Stimulated activated memory B cell treated with anti-CD40 and anti-IgM and Interleukin-4, amounts not matched to agents 10 μg/mL and 1 μg/mL and 100 μg/mL, for 72 hours (primary cell): ENCODE measurements at regions not wholly inside any gene's neighbourhood (a gene's known extent, or its start where the extent isn't known, plus 50 kb on each side); places are given as distances from the start of the nearest gene placed in this dataset.

Experiments used
- ATAC-seq: fragments of 150-1000 bp; cut with Tn5 transposase; 2 replicates; pipeline ENCODE4 v1.10.0; 2021
- H3K27ac Mint-ChIP-seq: one replicate; pipeline ENCODE4 v1.8.0; 2022; ENCODE audit warnings: mild to moderate bottlenecking, mixed read lengths
- H3K27me3 Mint-ChIP-seq: one replicate; pipeline ENCODE4 v1.8.0; 2022; ENCODE audit warnings: mixed read lengths
- H3K36me3 Mint-ChIP-seq: one replicate; pipeline ENCODE4 v1.8.0; 2022; ENCODE audit warnings: mixed read lengths
- H3K4me1 Mint-ChIP-seq: one replicate; pipeline ENCODE4 v1.8.0; 2022; ENCODE audit warnings: mixed read lengths
- H3K4me3 Mint-ChIP-seq: one replicate; pipeline ENCODE4 v1.8.0; 2022; ENCODE audit warnings: mild to moderate bottlenecking, moderate library complexity, mixed read lengths
- H3K9me3 Mint-ChIP-seq: one replicate; pipeline ENCODE4 v1.8.0; 2022; ENCODE audit warnings: mixed read lengths

GRCh38 chr20:22003680-22004079 is 298.2 kb downstream of the PAX1 start:
- no peak overlapping the region for H3K27ac Mint-ChIP-seq
- H3K4me1 Mint-ChIP-seq, result no peaks in the 10 kb centered on the region

GRCh38 chr20:22001886-22002285 is 296.4 kb downstream of the PAX1 start:
- ATAC-seq, result no peak
- Mint-ChIP-seq H3K27ac (no peak overlapping the region), H3K4me1 (no peaks in the 10 kb centered on the region), H3K9me3 (no peaks in the 10 kb centered on the region), H3K36me3 (no peaks in the 10 kb centered on the region), H3K27me3 (no peaks in the 10 kb centered on the region), H3K4me3 (no peak overlapping the region)

More at GRCh38 chr20:22003680-22004079, 298.2 kb downstream of the PAX1 start:
- no peak overlapping the region for H3K4me3 Mint-ChIP-seq
- peaks cover 3% of the 10 kb centered on the region for H3K9me3 Mint-ChIP-seq
- no peaks in the 10 kb centered on the region for H3K36me3 Mint-ChIP-seq
- H3K27me3 Mint-ChIP-seq, result no peaks in the 10 kb centered on the region
- ATAC-seq, result no peak

GRCh38 chr20:21995461-21995860 is 290.0 kb downstream of the PAX1 start:
- no peaks in the 10 kb centered on the region for H3K27me3 Mint-ChIP-seq
- no peak overlapping the region for H3K27ac Mint-ChIP-seq
- no peaks in the 10 kb centered on the region for H3K4me1 Mint-ChIP-seq
- peaks cover 7% of the 10 kb centered on the region for H3K9me3 Mint-ChIP-seq
- ATAC-seq, result no peak
- no peaks in the 10 kb centered on the region for H3K36me3 Mint-ChIP-seq
- no peak overlapping the region for H3K4me3 Mint-ChIP-seq

- H3K4me1 Mint-ChIP-seq, result no peaks in the 10 kb centered on the region
- no peak overlapping the region for H3K4me3 Mint-ChIP-seq
- peaks cover 7% of the 10 kb centered on the region for H3K9me3 Mint-ChIP-seq
Observed at GRCh38 chr20:21994203-21994602, 288.7 kb downstream of the PAX1 start.

GRCh38 chr20:21982559-21982958 is 277.1 kb downstream of the PAX1 start:
- no peak for ATAC-seq
- Mint-ChIP-seq H3K9me3 (peaks cover 7% of the 10 kb centered on the region), H3K4me3 (no peak overlapping the region), H3K27me3 (no peaks in the 10 kb centered on the region), H3K4me1 (no peaks in the 10 kb centered on the region), H3K27ac (no peak overlapping the region), H3K36me3 (no peaks in the 10 kb centered on the region)

More at GRCh38 chr20:21994203-21994602, 288.7 kb downstream of the PAX1 start:
- H3K27ac Mint-ChIP-seq, result no peak overlapping the region
- ATAC-seq, result no peak
- no peaks in the 10 kb centered on the region for H3K27me3 Mint-ChIP-seq
- no peaks in the 10 kb centered on the region for H3K36me3 Mint-ChIP-seq

DNA sequence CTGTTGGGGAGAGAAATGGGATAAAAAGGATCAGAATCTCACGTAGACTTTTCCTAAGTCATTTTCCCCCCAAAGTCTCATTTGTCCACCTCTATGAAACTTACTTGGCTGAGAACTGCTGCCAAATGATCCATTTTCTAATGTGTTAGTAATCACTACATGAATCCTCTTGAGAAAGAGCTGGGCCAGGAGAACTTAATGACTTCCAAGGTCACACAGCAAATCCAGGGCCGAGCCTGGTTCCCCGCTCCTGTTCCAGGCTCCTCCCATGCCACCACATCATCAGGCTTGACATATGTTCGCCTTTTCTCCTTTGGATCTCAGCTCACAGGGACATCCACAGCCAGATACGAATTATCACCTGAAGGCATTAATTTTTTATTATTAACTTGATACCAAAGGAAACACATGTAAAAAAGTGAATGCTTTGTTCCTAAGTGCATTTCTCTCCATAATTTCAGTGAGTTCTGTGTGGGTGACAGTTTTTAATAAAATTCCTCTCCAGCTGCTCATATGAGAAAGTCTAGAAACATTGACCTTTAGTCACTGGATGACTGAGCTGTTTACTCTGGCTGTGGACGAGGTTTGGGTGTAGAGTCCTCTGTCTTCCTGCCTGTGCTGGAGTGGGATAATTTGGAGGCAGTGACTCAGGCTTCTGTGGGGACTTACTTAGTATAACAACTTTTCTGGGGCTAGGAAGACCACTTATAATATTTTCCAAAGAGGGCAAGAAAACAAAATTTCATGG is 276.3 kb downstream of the PAX1 start:
- no peaks in the 10 kb centered on the region for H3K4me1 Mint-ChIP-seq
- peaks cover 7% of the 10 kb centered on the region for H3K9me3 Mint-ChIP-seq
- no peak for ATAC-seq
- no peak overlapping the region for H3K4me3 Mint-ChIP-seq
- no peaks in the 10 kb centered on the region for H3K36me3 Mint-ChIP-seq
- no peak overlapping the region for H3K27ac Mint-ChIP-seq
- no peaks in the 10 kb centered on the region for H3K27me3 Mint-ChIP-seq

DNA sequence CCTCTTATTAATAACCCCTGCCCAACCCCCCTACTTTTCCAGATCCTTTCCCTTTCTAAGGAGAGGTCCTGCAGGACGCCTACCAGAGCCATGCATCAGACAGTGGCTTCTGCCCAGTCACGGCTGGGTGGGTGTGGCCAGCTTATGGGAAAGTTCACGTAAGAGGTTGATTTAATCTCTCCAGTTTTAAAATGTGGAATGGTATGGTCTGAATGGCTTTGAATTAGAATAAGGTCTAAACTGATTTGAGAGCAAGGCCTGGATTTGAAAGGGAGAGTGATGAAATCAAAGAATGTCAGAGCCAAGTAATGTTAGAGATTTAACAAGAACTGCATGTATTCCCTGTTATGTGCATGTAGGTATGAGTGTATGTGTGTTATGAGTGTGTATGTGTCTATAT is 275.7 kb downstream of the PAX1 start:
- ATAC-seq, result no peak
- Mint-ChIP-seq H3K36me3 (no peaks in the 10 kb centered on the region), H3K27ac (no peak overlapping the region), H3K27me3 (no peaks in the 10 kb centered on the region), H3K4me3 (no peak overlapping the region), H3K4me1 (no peaks in the 10 kb centered on the region), H3K9me3 (peaks cover 7% of the 10 kb centered on the region)

DNA sequence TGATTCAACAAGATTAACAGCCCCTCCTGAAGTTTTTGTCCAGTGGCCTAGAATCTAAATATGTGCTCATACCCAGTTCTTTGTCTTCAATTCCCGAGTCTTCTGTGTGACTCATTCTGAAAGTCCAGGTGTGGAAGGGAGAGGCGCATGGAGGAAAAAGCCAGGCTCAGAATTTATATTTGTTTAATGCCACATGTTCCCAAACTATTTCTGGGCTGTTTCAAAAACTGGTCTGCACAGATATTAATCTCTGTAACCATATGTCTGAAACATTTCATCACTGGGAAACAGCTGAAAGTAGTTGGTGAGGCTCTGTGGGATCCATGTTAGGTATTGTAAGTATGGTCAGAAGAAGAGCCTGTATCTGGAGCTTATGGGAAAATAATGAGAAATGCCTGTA is 266.0 kb downstream of the PAX1 start:
- peaks cover 9% of the 10 kb centered on the region for H3K9me3 Mint-ChIP-seq
- H3K36me3 Mint-ChIP-seq, result no peaks in the 10 kb centered on the region
- H3K4me1 Mint-ChIP-seq, result no peaks in the 10 kb centered on the region
- H3K4me3 Mint-ChIP-seq, result no peak overlapping the region
- no peaks in the 10 kb centered on the region for H3K27me3 Mint-ChIP-seq
- no peak overlapping the region for H3K27ac Mint-ChIP-seq
- ATAC-seq, result no peak

DNA sequence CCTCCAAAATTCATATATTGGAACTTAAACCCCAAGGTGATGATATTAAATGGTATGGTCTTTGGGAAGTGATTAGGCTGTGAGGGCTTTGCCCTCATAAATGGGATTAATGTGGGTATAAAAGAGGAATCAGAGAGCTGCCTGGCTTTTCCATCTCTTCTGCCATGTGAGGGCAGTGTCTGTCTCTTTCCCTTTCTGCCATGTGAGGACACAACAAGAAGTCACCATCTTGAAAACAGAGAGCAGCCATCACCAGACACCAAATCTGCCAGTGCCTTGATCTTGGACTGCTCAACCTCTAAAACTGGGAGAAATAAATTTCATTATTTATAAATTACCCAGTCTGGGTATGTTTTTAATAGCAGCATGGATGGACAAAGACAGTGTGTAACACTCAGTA is 263.0 kb downstream of the PAX1 start:
- H3K27me3 Mint-ChIP-seq, result no peaks in the 10 kb centered on the region
- no peak overlapping the region for H3K4me3 Mint-ChIP-seq
- ATAC-seq, result no peak
- no peaks in the 10 kb centered on the region for H3K4me1 Mint-ChIP-seq
- peaks cover 5% of the 10 kb centered on the region for H3K9me3 Mint-ChIP-seq
- H3K36me3 Mint-ChIP-seq, result no peaks in the 10 kb centered on the region
- no peak overlapping the region for H3K27ac Mint-ChIP-seq

GRCh38 chr20:21967481-21967880 is 262.0 kb downstream of the PAX1 start:
- ATAC-seq, result no peak
- H3K9me3 Mint-ChIP-seq, result peaks cover 3% of the 10 kb centered on the region
- no peaks in the 10 kb centered on the region for H3K36me3 Mint-ChIP-seq
- H3K4me3 Mint-ChIP-seq, result no peak overlapping the region
- H3K27ac Mint-ChIP-seq, result no peak overlapping the region
- H3K4me1 Mint-ChIP-seq, result no peaks in the 10 kb centered on the region
- no peaks in the 10 kb centered on the region for H3K27me3 Mint-ChIP-seq

DNA sequence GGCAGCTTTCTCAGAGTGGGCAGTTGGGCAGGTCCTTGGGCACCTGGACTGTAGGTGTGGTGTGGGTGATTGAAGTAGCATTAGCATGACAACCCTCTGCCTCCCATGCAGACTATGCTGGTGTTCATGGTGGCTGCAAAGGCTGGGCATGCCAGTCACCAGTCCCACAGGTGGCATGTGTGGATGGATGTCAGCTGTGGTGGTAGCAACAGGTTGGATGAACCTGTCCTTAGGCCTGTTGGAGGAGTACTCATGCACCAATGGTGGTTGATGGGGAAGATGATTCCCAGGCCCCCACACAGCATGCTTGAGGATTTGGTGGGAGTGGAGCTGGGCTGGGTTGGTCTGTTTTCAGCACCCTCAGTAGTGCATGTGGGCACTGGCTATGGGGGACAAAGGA is 251.1 kb downstream of the PAX1 start:
- H3K4me3 Mint-ChIP-seq, result no peak overlapping the region
- no peak for ATAC-seq
- no peaks in the 10 kb centered on the region for H3K4me1 Mint-ChIP-seq

GRCh38 chr20:21947406-21947805 is 241.9 kb downstream of the PAX1 start:
- Mint-ChIP-seq H3K36me3 (no peaks in the 10 kb centered on the region), H3K27me3 (no peaks in the 10 kb centered on the region), H3K4me3 (no peak overlapping the region), H3K27ac (no peak overlapping the region), H3K9me3 (peaks cover 10% of the 10 kb centered on the region), H3K4me1 (no peaks in the 10 kb centered on the region)
- no peak for ATAC-seq

More for the DNA sequence above, 251.1 kb downstream of the PAX1 start:
- H3K27ac Mint-ChIP-seq, result no peak overlapping the region
- no peaks in the 10 kb centered on the region for H3K36me3 Mint-ChIP-seq
- H3K27me3 Mint-ChIP-seq, result no peaks in the 10 kb centered on the region
- H3K9me3 Mint-ChIP-seq, result peaks cover 11% of the 10 kb centered on the region

DNA sequence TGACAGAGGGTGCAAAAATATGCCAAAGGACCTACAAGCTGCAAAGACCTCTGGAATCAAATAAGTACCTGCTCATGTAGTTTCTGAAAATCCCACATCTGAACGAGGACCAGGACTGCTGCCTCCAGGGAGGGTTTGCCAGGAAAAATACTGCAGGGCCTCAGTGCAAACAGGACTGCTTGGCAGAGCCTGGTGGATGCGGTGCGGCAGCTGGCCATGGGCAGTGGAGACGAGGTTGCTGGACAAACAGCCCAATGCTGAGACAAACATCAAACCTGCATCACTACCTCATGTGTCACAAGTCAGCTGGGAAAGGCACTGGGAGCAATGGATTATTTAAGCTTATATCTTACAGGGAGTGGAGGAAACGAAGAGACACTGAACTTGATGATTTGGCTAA is 238.8 kb downstream of the PAX1 start:
- Mint-ChIP-seq H3K27me3 (no peaks in the 10 kb centered on the region), H3K36me3 (no peaks in the 10 kb centered on the region), H3K4me1 (no peaks in the 10 kb centered on the region), H3K27ac (no peak overlapping the region), H3K4me3 (no peak overlapping the region), H3K9me3 (peaks cover 5% of the 10 kb centered on the region)
- ATAC-seq, result no peak

DNA sequence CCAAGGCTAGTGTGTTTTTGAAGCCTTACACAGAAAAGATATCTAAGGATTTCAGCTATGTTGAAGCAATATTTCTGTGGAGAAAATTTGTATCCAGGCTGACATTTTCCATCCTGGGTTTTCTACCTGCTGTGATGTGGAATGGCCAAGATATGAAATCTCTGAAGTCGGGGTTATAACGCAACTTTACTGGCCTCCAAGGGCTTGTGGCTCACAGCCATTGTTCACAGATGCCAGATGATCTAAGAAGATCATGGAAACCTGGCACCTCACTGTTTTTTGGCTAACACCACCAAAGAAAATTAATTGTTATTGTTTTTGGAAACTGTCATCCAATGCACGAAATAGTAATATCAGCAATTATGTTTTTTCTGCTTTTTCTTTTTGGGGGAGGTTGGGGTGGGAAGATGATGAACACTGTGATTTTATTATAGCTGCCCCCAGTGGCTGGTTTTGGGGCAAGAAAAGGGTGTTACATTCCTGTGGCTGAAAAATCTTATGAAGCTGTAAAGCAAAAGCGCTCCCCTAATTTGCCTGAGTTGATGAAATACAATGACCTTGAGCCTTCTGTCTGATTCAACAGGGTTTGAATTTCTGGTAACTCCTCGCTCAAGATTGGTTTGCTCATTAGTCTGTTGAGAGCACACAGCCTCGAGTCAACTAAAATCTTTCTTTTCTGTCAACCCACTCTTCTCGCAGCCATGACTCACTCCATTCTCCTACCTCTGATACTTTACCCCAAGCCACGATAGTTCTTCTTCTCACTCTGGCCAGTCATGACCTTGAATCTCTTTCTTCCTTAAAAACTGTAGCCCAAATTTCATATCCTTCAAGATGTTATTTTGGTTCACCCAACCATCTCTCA is 236.7 kb downstream of the PAX1 start:
- H3K36me3 Mint-ChIP-seq, result no peaks in the 10 kb centered on the region
- H3K27me3 Mint-ChIP-seq, result no peaks in the 10 kb centered on the region
- no peak overlapping the region for H3K4me3 Mint-ChIP-seq
- H3K4me1 Mint-ChIP-seq, result no peaks in the 10 kb centered on the region
- no peak for ATAC-seq
- H3K9me3 Mint-ChIP-seq, result peaks cover 4% of the 10 kb centered on the region
- H3K27ac Mint-ChIP-seq, result no peak overlapping the region

DNA sequence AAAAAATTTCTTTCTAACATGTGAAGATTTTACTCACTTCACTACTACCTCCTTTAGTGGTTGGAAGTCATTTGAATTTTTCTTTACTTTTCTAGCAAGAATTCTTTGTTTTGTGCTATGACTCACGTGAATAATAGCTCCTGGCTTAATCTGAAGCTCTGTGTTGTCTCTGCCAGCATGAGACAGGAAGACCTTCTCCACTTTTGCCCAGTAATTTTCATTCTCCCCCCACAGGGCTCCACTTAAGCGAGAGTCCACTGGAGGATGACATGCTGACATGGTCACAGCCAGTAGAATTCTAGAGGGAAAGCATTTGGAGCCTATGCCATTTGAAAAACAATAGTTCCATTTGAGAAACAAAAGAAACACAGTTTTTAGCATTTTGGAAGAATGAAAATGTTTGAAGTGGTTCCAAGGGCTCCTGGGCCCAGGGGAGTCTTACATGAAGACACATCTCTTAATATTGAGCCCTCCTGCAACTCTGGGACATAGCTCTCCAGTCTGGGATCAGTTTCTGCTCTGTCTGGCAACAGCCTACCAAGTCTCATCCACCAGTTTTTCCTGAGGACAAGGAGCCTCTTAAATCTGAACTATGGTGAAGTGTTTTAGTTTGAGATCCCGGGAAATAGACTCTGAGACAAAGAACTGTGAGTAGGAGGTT is 231.4 kb downstream of the PAX1 start:
- Mint-ChIP-seq H3K9me3 (no peaks in the 10 kb centered on the region), H3K27me3 (no peaks in the 10 kb centered on the region), H3K4me1 (no peaks in the 10 kb centered on the region), H3K36me3 (no peaks in the 10 kb centered on the region), H3K4me3 (no peak overlapping the region), H3K27ac (no peak overlapping the region)
- no peak for ATAC-seq
